ENCODE measurements at regions not wholly inside any gene's neighbourhood (a gene's known extent, or its start where the extent isn't known, plus 50 kb on each side); places are given as distances from the start of the nearest gene placed in this dataset.

DNA sequence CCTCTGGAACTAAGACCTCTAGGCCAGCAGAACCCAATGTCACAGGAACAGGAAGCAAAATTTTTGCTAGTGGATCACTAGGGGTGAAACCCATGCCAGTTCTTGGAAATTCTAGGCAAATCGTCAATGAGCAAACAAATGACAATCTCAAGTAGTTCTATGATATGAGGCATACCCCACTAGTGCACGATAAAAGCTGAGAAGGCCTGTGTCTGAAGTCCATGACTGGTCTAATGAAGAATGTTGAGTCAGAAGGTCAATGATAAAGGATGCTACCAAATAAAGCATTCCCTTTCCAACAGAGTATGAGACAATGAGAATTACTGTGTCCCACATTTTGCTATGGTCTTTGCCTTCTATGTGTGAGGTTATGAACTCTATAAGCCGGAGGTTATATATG, 149.4 kb upstream of the NOX3 start:
- peaks cover 3% of the 10 kb centered on the region for H3K27me3 Mint-ChIP-seq
- DNase-seq, result no peak
- no peak overlapping the region for H3K27ac Mint-ChIP-seq
- H3K36me3 Mint-ChIP-seq (ENCODE audit: low read depth), result no peaks in the 10 kb centered on the region
- H3K9me3 Mint-ChIP-seq, result peaks cover 2% of the 10 kb centered on the region
- H3K4me1 Mint-ChIP-seq (ENCODE audit: low read depth), result no peaks in the 10 kb centered on the region
- H3K4me3 Mint-ChIP-seq, result no peak overlapping the region

- no peak overlapping the region for H3K27ac Mint-ChIP-seq
- no peaks in the 10 kb centered on the region for H3K9me3 Mint-ChIP-seq
- H3K4me1 Mint-ChIP-seq (ENCODE audit: low read depth), result no peaks in the 10 kb centered on the region
- DNase-seq, result no peak
- no peaks in the 10 kb centered on the region for H3K36me3 Mint-ChIP-seq (ENCODE audit: low read depth)
- no peak overlapping the region for H3K4me3 Mint-ChIP-seq
- no peaks in the 10 kb centered on the region for H3K27me3 Mint-ChIP-seq
Observed at GRCh38 chr6:155599561-155599960, 143.9 kb upstream of the NOX3 start.

DNA sequence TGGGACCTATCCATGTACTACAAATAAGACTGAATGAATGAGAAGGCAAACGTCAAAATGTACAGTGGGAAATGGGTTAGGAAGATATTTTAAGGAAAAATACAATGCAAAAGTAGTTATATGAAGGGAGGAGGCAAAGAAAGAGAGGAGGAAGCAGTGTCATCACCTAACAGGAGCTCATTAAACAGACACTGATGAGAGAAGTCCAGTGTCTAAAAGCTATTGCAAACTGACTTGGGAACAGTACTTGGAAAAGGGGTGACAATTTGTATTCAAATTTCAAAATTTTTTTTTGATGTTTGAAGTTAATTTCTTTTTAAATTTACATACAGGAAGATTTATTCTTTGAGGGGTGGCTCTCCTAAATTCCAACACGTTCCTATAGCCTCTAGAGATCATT, 143.5 kb upstream of the NOX3 start:
- Mint-ChIP-seq H3K27me3 (no peaks in the 10 kb centered on the region), H3K27ac (no peak overlapping the region), H3K4me3 (no peak overlapping the region), H3K36me3 (ENCODE audit: low read depth) (no peaks in the 10 kb centered on the region), H3K9me3 (no peaks in the 10 kb centered on the region), H3K4me1 (ENCODE audit: low read depth) (no peaks in the 10 kb centered on the region)
- DNase-seq, result no peak

- H3K9me3 Mint-ChIP-seq, result no peaks in the 10 kb centered on the region
- no peak for DNase-seq
- H3K36me3 Mint-ChIP-seq (ENCODE audit: low read depth), result no peaks in the 10 kb centered on the region
- no peaks in the 10 kb centered on the region for H3K4me1 Mint-ChIP-seq (ENCODE audit: low read depth)
- peaks cover 11% of the 10 kb centered on the region for H3K27me3 Mint-ChIP-seq
- H3K4me3 Mint-ChIP-seq, result no peak overlapping the region
- no peak overlapping the region for H3K27ac Mint-ChIP-seq
Observed at GRCh38 chr6:155595284-155595683, 139.6 kb upstream of the NOX3 start.

DNA sequence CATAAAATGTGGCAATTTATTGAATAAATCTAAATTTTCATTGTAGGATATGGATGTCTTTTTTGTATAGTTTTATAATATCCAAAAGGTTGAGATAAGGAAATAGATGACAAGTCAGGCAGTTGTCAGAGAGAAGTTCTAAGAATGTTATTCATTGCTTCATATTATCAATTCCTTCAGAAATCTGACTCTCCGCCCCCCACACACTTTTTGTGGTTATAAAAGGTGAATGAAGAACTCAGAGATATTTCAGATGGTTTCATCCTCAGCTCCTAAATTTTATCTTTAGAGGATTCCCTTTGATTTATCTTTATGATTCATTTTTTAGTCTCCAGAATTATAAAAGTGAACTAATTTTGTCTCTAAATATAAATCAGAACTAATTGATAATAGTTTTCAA, 136.1 kb upstream of the NOX3 start:
- Mint-ChIP-seq H3K27ac (no peak overlapping the region), H3K4me3 (no peak overlapping the region), H3K9me3 (no peaks in the 10 kb centered on the region), H3K4me1 (ENCODE audit: low read depth) (no peaks in the 10 kb centered on the region), H3K36me3 (ENCODE audit: low read depth) (no peaks in the 10 kb centered on the region), H3K27me3 (peaks cover 11% of the 10 kb centered on the region)
- no peak for DNase-seq

DNA sequence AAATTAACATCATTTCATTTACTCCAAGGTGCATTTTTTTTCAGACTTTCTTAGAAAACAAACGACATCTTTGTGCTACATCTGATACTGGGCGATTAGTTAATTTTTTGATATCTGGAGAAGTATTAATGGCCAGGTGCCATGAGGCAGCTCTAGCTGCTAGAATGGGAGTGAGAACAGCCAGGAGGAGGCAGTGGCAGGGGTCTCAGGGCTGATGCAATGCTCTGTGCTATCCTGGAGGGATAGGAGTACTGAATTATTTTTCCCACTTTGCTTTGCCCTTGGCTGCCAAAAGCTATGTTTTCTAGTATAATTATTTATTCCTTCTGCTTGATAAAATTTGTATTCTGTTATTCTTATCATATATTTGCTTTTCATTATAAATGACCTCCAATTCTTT, 133.6 kb upstream of the NOX3 start:
- Mint-ChIP-seq H3K36me3 (ENCODE audit: low read depth) (no peaks in the 10 kb centered on the region), H3K27me3 (peaks cover 11% of the 10 kb centered on the region), H3K4me3 (no peak overlapping the region), H3K9me3 (no peaks in the 10 kb centered on the region), H3K4me1 (ENCODE audit: low read depth) (no peaks in the 10 kb centered on the region), H3K27ac (no peak overlapping the region)
- DNase-seq, result no peak

DNA sequence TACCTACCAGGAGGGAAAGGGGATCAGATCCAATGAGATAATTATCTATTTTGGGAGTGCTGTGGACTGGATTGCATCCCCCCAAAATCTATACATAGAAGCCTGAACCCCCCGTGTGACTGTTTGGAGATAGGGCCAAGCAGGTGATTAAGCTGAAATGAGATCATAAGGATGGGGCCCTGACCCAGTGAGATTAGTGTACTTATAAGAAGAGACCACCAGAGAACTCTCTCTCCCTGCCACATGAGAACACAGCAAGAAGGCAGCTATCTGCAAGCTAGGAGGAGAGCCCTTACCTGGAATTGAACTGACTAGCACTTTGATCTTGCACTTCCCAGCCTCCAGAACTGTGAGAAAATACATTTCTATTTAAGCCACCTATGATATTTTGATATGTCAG, 132.2 kb upstream of the NOX3 start:
- no peaks in the 10 kb centered on the region for H3K36me3 Mint-ChIP-seq (ENCODE audit: low read depth)
- H3K9me3 Mint-ChIP-seq, result peaks cover 5% of the 10 kb centered on the region
- H3K27ac Mint-ChIP-seq, result no peak overlapping the region
- DNase-seq, result no peak
- H3K4me3 Mint-ChIP-seq, result no peak overlapping the region
- H3K4me1 Mint-ChIP-seq (ENCODE audit: low read depth), result no peaks in the 10 kb centered on the region
- H3K27me3 Mint-ChIP-seq, result peaks cover 8% of the 10 kb centered on the region

DNA sequence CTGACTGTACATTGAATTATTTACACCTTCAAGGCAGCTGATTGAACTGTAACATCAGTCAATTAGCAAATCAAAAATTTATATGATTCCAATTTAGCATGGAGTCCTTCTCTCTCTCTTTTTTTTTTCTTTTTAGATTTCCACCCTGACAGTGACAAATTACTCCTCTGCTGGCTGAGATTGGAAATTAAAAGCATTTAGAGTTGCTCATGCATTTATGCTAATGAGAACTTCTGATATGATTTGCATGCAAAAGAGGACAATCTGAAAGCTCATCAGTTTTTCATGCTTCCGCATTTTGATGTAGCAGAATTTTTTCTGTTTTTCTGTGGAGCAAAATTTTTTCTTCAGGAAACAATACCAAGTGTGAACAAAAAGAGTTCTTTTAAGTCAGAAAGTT, 130.5 kb upstream of the NOX3 start:
- Mint-ChIP-seq H3K4me3 (no peak overlapping the region), H3K36me3 (ENCODE audit: low read depth) (no peaks in the 10 kb centered on the region), H3K9me3 (peaks cover 5% of the 10 kb centered on the region), H3K27ac (no peak overlapping the region), H3K27me3 (peaks cover under 1% of the 10 kb centered on the region), H3K4me1 (ENCODE audit: low read depth) (no peaks in the 10 kb centered on the region)
- DNase-seq, result no peak

GRCh38 chr6:155584006-155584405, 128.4 kb upstream of the NOX3 start:
- no peak overlapping the region for H3K27ac Mint-ChIP-seq

DNA sequence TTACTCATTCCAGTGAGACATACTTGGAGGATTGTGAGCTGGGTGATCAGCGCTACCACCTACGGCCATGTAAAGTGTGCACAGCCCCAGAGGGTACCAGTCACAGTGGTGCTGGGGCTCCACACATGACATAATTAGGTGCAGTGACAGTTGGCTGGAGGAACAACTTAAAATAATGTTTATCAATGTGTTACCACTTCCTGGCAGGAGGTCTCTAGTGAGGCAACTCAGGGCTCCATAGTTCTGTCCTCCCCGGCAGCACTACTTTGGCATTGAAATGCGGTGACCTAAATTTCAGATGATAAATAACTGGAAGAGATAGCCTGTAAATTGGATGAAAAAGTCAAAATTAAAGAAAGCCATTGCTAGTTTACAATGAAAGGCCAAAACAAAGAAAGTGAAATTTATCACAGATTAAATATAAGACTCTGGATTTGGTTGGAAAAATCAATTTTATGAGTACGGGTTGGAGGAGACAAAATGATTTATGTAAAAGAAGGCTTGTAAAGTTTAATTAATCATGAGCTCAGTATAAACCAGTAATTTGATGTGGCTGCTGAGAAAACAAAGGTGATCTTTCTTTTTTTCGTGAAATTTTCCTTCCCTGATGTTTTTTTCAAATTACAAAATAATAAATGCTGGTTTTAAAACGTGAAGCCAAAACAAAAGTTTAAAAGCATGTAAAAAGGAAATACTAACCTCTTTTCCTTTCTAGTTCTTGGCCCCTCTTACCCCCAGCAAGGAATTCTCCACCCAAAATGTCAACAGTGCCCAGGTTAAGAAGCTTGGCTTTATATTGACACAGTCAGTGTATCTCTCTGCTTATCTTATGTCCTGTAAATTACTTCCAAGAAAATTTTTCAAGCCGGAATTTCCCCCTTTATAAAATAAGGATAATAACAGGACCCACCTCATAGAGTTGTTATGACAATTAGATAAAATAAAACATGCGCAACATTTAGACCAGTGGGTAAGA, 126.7 kb upstream of the NOX3 start:
- no peak for DNase-seq
- H3K4me3 Mint-ChIP-seq, result no peak overlapping the region
- H3K36me3 Mint-ChIP-seq (ENCODE audit: low read depth), result no peaks in the 10 kb centered on the region
- H3K4me1 Mint-ChIP-seq (ENCODE audit: low read depth), result no peaks in the 10 kb centered on the region
- H3K27ac Mint-ChIP-seq, result no peak overlapping the region
- peaks cover 5% of the 10 kb centered on the region for H3K9me3 Mint-ChIP-seq
- no peaks in the 10 kb centered on the region for H3K27me3 Mint-ChIP-seq

More at GRCh38 chr6:155584006-155584405, 128.4 kb upstream of the NOX3 start:
- no peaks in the 10 kb centered on the region for H3K36me3 Mint-ChIP-seq (ENCODE audit: low read depth)
- no peak for DNase-seq
- no peak overlapping the region for H3K4me3 Mint-ChIP-seq
- peaks cover 5% of the 10 kb centered on the region for H3K9me3 Mint-ChIP-seq
- no peaks in the 10 kb centered on the region for H3K27me3 Mint-ChIP-seq
- H3K4me1 Mint-ChIP-seq (ENCODE audit: low read depth), result no peaks in the 10 kb centered on the region

DNA sequence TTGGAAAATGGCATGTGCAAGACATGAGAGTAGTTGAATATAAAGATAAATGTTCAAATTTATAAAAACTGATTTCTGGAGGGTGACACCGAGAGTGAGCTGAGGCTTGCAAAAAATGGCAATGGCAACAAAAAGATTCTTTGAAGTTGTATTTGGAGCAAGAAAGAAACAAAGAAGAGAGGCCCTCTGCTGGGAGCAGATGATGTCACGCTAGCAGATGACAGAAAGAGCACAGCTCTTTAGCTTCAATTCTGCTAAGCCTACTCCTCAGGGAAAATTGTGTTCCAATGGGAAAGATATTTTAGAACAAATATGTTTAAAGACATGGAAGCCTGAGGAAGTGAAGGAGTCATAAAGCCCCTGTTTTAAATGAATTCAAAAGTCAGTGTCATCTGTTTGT, 125.3 kb upstream of the NOX3 start:
- Mint-ChIP-seq H3K4me3 (no peak overlapping the region), H3K4me1 (ENCODE audit: low read depth) (no peaks in the 10 kb centered on the region), H3K9me3 (peaks cover 5% of the 10 kb centered on the region), H3K27me3 (peaks cover 10% of the 10 kb centered on the region), H3K27ac (no peak overlapping the region), H3K36me3 (ENCODE audit: low read depth) (no peaks in the 10 kb centered on the region)
- DNase-seq, result no peak

GRCh38 chr6:155578251-155578650, 122.6 kb upstream of the NOX3 start:
- Mint-ChIP-seq H3K4me3 (no peak overlapping the region), H3K27me3 (peaks cover 25% of the 10 kb centered on the region), H3K9me3 (no peaks in the 10 kb centered on the region), H3K4me1 (ENCODE audit: low read depth) (no peaks in the 10 kb centered on the region), H3K27ac (no peak overlapping the region), H3K36me3 (ENCODE audit: low read depth) (no peaks in the 10 kb centered on the region)
- no peak for DNase-seq

DNA sequence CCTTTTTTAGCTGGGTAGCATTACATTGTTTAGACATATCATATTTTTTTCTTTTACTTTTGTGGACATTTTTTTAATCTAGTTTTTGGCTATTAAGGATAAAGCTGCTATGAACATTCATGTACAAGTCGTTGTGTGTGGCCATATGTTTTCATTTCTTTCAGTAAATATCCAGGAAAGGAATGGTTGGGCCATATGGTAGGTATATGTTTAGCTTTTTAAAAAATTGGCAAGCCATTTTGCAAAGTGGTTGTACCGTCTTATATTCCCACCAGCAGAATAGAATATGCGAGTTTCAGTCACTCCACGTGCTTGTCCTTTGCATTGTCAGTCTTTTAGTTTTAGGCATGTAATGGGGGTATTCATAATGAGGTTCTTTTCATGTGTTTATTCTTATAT, 106.3 kb upstream of the NOX3 start:
- peaks cover 10% of the 10 kb centered on the region for H3K27me3 Mint-ChIP-seq
- no peak overlapping the region for H3K4me3 Mint-ChIP-seq
- peaks cover 2% of the 10 kb centered on the region for H3K9me3 Mint-ChIP-seq
- no peak overlapping the region for H3K27ac Mint-ChIP-seq
- H3K4me1 Mint-ChIP-seq (ENCODE audit: low read depth), result no peaks in the 10 kb centered on the region
- DNase-seq, result no peak
- no peaks in the 10 kb centered on the region for H3K36me3 Mint-ChIP-seq (ENCODE audit: low read depth)

GRCh38 chr6:155561257-155561965, 105.8 kb upstream of the NOX3 start:
- Mint-ChIP-seq H3K27ac (no peak overlapping the region), H3K27me3 (peaks cover 10% of the 10 kb centered on the region), H3K4me3 (no peak overlapping the region), H3K4me1 (ENCODE audit: low read depth) (no peaks in the 10 kb centered on the region), H3K9me3 (peaks cover 2% of the 10 kb centered on the region), H3K36me3 (ENCODE audit: low read depth) (no peaks in the 10 kb centered on the region)
- no peak for DNase-seq

GRCh38 chr6:155549928-155550327, 94.3 kb upstream of the NOX3 start:
- H3K4me1 Mint-ChIP-seq (ENCODE audit: low read depth), result no peaks in the 10 kb centered on the region
- no peaks in the 10 kb centered on the region for H3K9me3 Mint-ChIP-seq
- no peak overlapping the region for H3K27ac Mint-ChIP-seq
- H3K36me3 Mint-ChIP-seq (ENCODE audit: low read depth), result no peaks in the 10 kb centered on the region
- no peaks in the 10 kb centered on the region for H3K27me3 Mint-ChIP-seq
- H3K4me3 Mint-ChIP-seq, result no peak overlapping the region
- no peak for DNase-seq

All from activated T-cell treated with anti-CD3 and anti-CD28 coated beads, Interleukin-2, amount 50 U/mL, for 24 hours (primary cell).